GM19395 (cell line): ENCODE measurements at regions not wholly inside any gene's neighbourhood (a gene's known extent, or its start where the extent isn't known, plus 50 kb on each side); places are given as distances from the start of the nearest gene placed in this dataset.

Experiments used
- ATAC-seq: cut with Tn5 transposase; IDR thresholded peaks from one replicate; pipeline ENCODE4 v1.9.1; 2021; ENCODE audit warnings: mild to moderate bottlenecking, moderate library complexity; ENCODE audit not compliant: unreplicated experiment

DNA sequence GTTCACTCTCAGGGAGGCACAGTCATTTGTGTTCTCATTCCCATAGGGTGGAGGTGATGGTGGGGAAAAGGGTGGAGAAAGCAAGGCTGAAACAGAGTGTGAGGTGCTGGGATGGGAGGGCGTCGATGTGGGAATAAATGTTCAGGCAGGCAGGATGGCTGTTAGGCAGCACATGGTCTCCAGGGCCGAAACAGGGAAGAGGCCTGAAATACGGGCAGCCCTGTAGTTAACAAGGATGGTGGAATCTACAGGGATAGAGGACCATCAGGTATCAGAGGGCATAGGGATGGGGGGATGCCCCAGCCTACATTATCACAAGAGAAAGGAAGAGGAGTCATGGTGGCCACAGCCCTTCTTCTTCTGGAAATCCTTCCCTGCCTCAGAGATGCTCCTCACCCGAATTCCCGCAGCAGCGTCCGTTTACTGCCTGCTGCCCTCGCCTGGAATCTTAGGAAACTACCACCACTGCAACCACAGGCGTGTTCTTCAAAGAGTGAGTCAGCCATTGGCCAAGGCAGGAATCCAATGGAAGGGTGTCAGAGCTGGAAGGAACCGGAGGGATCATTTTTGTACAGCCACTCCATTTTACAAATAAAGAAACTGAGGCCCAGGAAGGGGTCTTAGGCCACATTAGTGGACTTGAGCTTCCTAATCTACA lies 49.7 kb upstream of the POMGNT2 start:
- ATAC-seq: no peak
